Upper lobe of left lung (tissue), 4 donors: ENCODE measurements at regions not wholly inside any gene's neighbourhood (a gene's known extent, or its start where the extent isn't known, plus 50 kb on each side); places are given as distances from the start of the nearest gene placed in this dataset.

Source experiments
- EP300 ChIP-seq, 4 donors: sonication (generic); formaldehyde crosslinking; IDR thresholded peaks; one replicate each; pipeline ENCODE4 v1.5.1; 2017; ENCODE audit warnings: antibody characterized with exemption in 4 of 4, control low read depth in 2 of 4
- POLR2A ChIP-seq, 4 donors: fragments of 450-650 bp; IDR thresholded peaks; one replicate each; pipeline ENCODE4 v1.5.1; 2016 to 2017; ENCODE audit warnings: antibody characterized with exemption in 4 of 4, mild to moderate bottlenecking in 2 of 4
- POLR2AphosphoS5 ChIP-seq, 2 donors: sonication (generic); formaldehyde crosslinking; IDR thresholded peaks; one replicate each; pipeline ENCODE4 v1.5.1; 2017; ENCODE audit warnings: antibody characterized with exemption in 2 of 2
- TF ChIP-seq, protein P1 (sequence below), 6 experiments: fragments of 450-650 bp in 4 of 6; fragments of 200-600 bp in 2 of 6; sonication (generic) in 2 of 6; IDR thresholded peaks; one replicate each; pipeline ENCODE4 v1.5.1; 2016 to 2019; ENCODE audit warnings: antibody characterized with exemption in 6 of 6

DNA sequence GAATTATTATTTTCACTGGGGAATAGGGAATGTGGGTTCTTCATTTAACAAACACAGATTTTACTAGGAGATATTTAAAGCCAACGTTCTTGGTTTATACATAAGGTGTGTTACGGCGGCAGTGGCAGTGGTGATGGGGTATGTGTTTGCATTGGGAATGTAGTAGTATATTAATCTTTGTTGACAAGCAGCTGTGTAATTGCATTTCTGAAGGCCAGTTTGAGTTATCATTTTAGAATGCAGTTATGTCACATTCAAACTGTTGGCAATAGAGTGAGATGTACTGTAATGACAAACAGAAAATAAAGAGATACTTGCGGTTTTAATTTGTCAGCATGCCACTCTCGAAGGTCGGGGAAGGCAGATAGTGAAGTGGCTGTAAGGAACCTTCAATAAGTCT lies 628.6 kb upstream of the POM121L12 start:
- TF ChIP-seq, protein P1, sequence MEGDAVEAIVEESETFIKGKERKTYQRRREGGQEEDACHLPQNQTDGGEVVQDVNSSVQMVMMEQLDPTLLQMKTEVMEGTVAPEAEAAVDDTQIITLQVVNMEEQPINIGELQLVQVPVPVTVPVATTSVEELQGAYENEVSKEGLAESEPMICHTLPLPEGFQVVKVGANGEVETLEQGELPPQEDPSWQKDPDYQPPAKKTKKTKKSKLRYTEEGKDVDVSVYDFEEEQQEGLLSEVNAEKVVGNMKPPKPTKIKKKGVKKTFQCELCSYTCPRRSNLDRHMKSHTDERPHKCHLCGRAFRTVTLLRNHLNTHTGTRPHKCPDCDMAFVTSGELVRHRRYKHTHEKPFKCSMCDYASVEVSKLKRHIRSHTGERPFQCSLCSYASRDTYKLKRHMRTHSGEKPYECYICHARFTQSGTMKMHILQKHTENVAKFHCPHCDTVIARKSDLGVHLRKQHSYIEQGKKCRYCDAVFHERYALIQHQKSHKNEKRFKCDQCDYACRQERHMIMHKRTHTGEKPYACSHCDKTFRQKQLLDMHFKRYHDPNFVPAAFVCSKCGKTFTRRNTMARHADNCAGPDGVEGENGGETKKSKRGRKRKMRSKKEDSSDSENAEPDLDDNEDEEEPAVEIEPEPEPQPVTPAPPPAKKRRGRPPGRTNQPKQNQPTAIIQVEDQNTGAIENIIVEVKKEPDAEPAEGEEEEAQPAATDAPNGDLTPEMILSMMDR (IDR thresholded peaks at IDR 0.05) = no peak
- TF ChIP-seq EP300 (IDR thresholded peaks at IDR 0.05) (no peak), POLR2AphosphoS5 (IDR thresholded peaks at IDR 0.05) (no peak), POLR2A (IDR thresholded peaks at IDR 0.05) (no peak)
